Stomach smooth muscle (tissue), 2 donors: ENCODE measurements at regions not wholly inside any gene's neighbourhood (a gene's known extent, or its start where the extent isn't known, plus 50 kb on each side); places are given as distances from the start of the nearest gene placed in this dataset.

Experiments
- H3K27ac ChIP-seq: one replicate; pipeline ENCODE4 v1.7.0; 2013; ENCODE audit warnings: mild to moderate bottlenecking, low read length, inconsistent platforms
- H3K27me3 ChIP-seq, 2 donors: one replicate each; pipeline ENCODE4 v1.7.0; 2013; ENCODE audit warnings: low read length in 2 of 2; ENCODE audit not compliant: insufficient read depth in 2 of 2, control insufficient read depth in 1 of 2
- H3K36me3 ChIP-seq, 2 donors: one replicate each; pipeline ENCODE4 v1.7.0; 2013; ENCODE audit warnings: low read length in 2 of 2; ENCODE audit not compliant: control insufficient read depth in 2 of 2, insufficient read depth in 2 of 2
- H3K4me1 ChIP-seq: one replicate; pipeline ENCODE4 v1.7.0; 2013; ENCODE audit warnings: low read length; ENCODE audit not compliant: control insufficient read depth, insufficient read depth
- H3K4me3 ChIP-seq, 2 donors: one replicate each; pipeline ENCODE4 v1.7.0; 2013; ENCODE audit warnings: low read length in 2 of 2
- H3K9ac ChIP-seq, 2 donors: one replicate each; pipeline ENCODE4 v1.7.0; 2013; ENCODE audit warnings: low read length in 2 of 2, mild to moderate bottlenecking in 1 of 2
- H3K9me3 ChIP-seq, 2 donors: one replicate each; pipeline ENCODE4 v1.7.0; 2013; ENCODE audit warnings: low read length in 2 of 2; ENCODE audit not compliant: control insufficient read depth in 2 of 2
- donor health status: healthy.
- donor health status: Pancreatic carcinoma.

DNA sequence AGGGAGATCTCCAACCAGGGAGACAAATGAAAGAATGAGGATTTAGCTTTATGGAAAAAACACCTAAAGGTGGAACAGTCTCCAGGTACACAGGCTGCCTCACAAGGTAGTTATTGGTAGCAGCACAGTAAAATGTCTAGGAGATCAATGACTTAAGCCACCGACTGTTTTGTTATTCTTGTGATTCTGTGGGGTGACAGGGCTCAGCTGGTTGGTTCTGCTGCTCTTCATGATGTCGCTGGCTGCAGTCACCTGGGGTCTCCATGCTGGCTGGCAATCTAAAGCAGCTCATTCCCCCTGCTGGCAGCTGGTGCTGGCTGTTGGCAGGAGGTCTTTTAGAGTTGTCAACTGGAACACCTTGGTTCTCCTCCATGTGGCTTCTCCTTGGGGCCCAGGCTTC lies 69.2 kb downstream of the FOXL1 start:
- Histone ChIP-seq H3K4me1 (no peaks in the 10 kb centered on the region), H3K27ac (no peak overlapping the region), H3K36me3 (no peaks in the 10 kb centered on the region), H3K27me3 (peaks cover 0 to 5% of the 10 kb centered on the region in 2 donors), H3K9me3 (peaks cover 6 to 9% of the 10 kb centered on the region in 2 donors), H3K4me3 (no peak overlapping the region), H3K9ac (no peak overlapping the region)

DNA sequence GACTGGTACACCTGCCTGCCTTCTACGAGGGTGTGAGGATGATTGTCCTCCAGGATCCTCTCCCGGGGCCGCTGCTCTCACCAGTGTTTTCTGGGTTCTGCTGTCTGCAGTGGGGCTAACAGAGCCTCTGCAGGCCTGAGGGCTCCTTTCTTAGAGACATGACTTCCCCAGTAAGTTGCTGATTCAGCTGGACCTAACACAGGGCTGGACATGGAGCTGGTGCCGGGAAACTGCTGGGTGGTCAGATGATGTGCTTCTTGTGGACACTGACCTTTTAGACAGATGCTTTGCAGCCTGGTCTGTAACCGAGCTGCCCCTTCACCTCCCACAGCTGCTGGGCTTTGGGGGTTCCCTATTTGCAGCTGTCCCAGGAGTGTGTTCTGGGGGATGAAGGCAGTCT lies 71.5 kb downstream of the FOXL1 start:
- Histone ChIP-seq H3K27ac (no peak overlapping the region), H3K4me3 (no peak overlapping the region), H3K9me3 (peaks cover 6 to 9% of the 10 kb centered on the region in 2 donors), H3K27me3 (peaks cover 0 to 5% of the 10 kb centered on the region in 2 donors), H3K36me3 (no peaks in the 10 kb centered on the region), H3K9ac (no peak overlapping the region), H3K4me1 (no peaks in the 10 kb centered on the region)

GRCh38 chr16:86651013-86651627 lies 72.8 kb downstream of the FOXL1 start:
- H3K27me3 ChIP-seq = peaks cover 1 to 5% of the 10 kb centered on the region in 2 donors
- no peak overlapping the region for H3K9ac ChIP-seq
- no peak overlapping the region for H3K4me3 ChIP-seq
- H3K27ac ChIP-seq = no peak overlapping the region
- no peaks in the 10 kb centered on the region for H3K4me1 ChIP-seq
- peaks cover 6 to 9% of the 10 kb centered on the region in 2 donors for H3K9me3 ChIP-seq
- no peaks in the 10 kb centered on the region for H3K36me3 ChIP-seq

DNA sequence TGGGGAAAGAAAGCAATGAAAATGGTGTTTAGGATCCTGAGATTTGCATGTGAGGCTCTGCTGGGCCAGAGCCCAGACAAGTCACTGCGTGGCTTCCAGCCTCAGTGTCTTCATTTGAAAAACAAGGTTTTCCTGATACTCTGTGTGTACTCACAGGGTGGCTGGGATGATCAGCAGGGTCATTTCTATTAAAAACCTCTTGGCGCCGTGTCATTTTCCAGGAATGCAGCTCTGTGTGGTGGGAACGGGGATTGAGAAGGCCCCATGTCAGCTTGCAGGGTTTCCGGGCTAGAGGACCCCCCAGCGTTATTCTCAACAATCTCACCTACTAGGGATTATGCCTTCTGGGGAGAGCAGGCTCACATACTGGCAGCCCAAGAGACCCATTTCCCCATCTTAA lies 73.5 kb downstream of the FOXL1 start:
- H3K36me3 ChIP-seq = no peaks in the 10 kb centered on the region
- H3K9ac ChIP-seq = no peak overlapping the region
- peaks cover 2 to 5% of the 10 kb centered on the region in 2 donors for H3K27me3 ChIP-seq
- peaks cover 6 to 8% of the 10 kb centered on the region in 2 donors for H3K9me3 ChIP-seq
- H3K4me3 ChIP-seq = no peak overlapping the region
- no peak overlapping the region for H3K27ac ChIP-seq
- H3K4me1 ChIP-seq = no peaks in the 10 kb centered on the region

DNA sequence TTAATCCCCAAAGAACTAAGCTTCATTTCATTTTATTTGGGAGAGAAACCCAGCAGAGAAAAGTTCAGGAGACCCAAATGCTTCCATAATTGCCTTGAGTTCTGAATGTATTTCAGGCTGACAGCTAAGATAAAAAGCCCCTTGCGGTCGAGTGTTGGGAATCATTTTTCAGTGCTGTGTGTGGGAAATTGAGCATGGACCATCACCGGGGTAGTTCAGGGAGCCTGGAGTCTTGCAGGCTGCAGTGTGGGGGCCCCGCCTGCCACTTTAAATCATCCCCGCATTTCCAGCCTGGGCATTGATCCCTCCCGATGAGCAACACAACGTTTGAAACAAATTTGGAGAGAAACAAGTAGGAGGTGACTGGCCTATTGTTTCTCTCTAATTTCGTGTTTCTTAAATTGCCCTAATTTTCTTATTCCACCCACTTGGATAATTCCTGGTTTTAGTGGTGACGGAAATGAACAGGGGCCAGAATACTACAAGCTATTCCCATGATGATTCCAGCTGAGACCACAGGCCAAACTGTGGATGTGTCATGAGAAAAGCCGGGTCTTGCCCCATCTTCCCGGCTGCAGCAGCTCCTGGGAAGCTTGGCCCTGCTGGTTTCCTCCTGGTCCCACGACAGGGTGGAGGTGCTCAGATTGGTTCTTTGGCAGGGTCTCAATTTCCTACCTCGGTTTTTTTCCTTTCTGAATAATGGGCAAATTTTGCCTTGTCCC lies 75.1 kb downstream of the FOXL1 start:
- H3K27me3 ChIP-seq = peaks cover 2 to 3% of the 10 kb centered on the region in 2 donors
- H3K27ac ChIP-seq = no peak overlapping the region
- H3K9me3 ChIP-seq = no peaks in the 10 kb centered on the region
- no peaks in the 10 kb centered on the region for H3K36me3 ChIP-seq
- H3K4me3 ChIP-seq = no peak overlapping the region
- no peak overlapping the region for H3K9ac ChIP-seq
- H3K4me1 ChIP-seq = no peaks in the 10 kb centered on the region

GRCh38 chr16:86657972-86658371 lies 79.6 kb downstream of the FOXL1 start:
- Histone ChIP-seq H3K4me3 (no peak overlapping the region), H3K36me3 (no peaks in the 10 kb centered on the region), H3K27me3 (peaks cover 10 to 17% of the 10 kb centered on the region in 2 donors), H3K9ac (no peak overlapping the region), H3K27ac (no peak overlapping the region), H3K4me1 (no peaks in the 10 kb centered on the region), H3K9me3 (peaks cover 0 to 3% of the 10 kb centered on the region in 2 donors)

DNA sequence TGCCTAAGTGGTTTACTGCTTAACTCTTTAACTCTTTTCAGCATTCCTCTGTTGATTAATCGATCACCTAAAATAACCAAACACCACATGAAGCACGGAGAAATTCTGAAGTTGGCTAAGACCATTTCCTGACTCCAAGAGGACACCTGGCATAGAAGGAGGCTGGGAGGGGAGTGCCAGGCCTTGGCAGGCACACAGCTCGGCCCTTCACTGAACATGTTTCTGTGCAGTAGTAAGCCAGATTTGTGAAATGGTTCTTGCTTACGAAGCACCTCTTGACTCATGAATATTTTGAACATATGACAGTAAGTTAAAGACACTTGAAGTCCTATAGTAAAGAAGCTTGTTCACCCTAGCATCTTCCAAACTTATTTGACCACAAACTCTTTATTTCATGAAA lies 82.3 kb downstream of the FOXL1 start:
- Histone ChIP-seq H3K36me3 (no peaks in the 10 kb centered on the region), H3K9me3 (peaks cover 0 to 3% of the 10 kb centered on the region in 2 donors), H3K9ac (no peak overlapping the region), H3K27ac (no peak overlapping the region), H3K4me3 (no peak overlapping the region), H3K27me3 (peaks cover 13 to 17% of the 10 kb centered on the region in 2 donors), H3K4me1 (no peaks in the 10 kb centered on the region)

- Histone ChIP-seq H3K27me3 (peaks cover 11 to 17% of the 10 kb centered on the region in 2 donors), H3K27ac (no peak overlapping the region), H3K9ac (no peak overlapping the region), H3K36me3 (no peaks in the 10 kb centered on the region), H3K4me3 (no peak overlapping the region), H3K4me1 (no peaks in the 10 kb centered on the region), H3K9me3 (peaks cover 0 to 3% of the 10 kb centered on the region in 2 donors)
Observed at GRCh38 chr16:86661706-86662105, 83.4 kb downstream of the FOXL1 start.

DNA sequence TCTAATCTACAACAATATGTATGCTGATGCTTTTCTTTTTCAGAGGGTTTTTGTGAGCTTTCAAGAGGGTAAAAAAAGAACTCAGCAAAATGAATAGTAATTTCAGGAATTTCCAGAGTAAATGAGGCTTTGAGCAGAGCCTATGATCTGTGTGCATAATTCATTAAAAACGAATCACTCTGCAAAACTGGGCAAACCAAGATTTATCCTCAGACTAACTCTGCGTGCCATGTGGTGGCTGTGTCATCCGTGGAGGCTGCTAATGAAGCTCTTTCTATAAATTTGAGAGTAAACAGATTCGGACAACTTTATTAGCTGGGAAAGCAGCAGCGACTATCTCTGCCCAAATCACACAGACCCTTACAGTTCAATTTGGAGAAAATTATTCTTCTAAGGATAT lies 83.8 kb downstream of the FOXL1 start:
- Histone ChIP-seq H3K27ac (no peak overlapping the region), H3K4me3 (no peak overlapping the region), H3K36me3 (no peaks in the 10 kb centered on the region), H3K27me3 (peaks cover 11 to 17% of the 10 kb centered on the region in 2 donors), H3K9ac (no peak overlapping the region), H3K9me3 (peaks cover 0 to 3% of the 10 kb centered on the region in 2 donors), H3K4me1 (no peaks in the 10 kb centered on the region)

GRCh38 chr16:86662740-86663139 lies 84.4 kb downstream of the FOXL1 start:
- Histone ChIP-seq H3K27me3 (peaks cover 11 to 19% of the 10 kb centered on the region in 2 donors), H3K9ac (no peak overlapping the region), H3K27ac (no peak overlapping the region), H3K9me3 (peaks cover 0 to 3% of the 10 kb centered on the region in 2 donors), H3K36me3 (no peaks in the 10 kb centered on the region), H3K4me1 (no peaks in the 10 kb centered on the region), H3K4me3 (no peak overlapping the region)
